ENCODE measurements at regions not wholly inside any gene's neighbourhood (a gene's known extent, or its start where the extent isn't known, plus 50 kb on each side); places are given as distances from the start of the nearest gene placed in this dataset.

DNA sequence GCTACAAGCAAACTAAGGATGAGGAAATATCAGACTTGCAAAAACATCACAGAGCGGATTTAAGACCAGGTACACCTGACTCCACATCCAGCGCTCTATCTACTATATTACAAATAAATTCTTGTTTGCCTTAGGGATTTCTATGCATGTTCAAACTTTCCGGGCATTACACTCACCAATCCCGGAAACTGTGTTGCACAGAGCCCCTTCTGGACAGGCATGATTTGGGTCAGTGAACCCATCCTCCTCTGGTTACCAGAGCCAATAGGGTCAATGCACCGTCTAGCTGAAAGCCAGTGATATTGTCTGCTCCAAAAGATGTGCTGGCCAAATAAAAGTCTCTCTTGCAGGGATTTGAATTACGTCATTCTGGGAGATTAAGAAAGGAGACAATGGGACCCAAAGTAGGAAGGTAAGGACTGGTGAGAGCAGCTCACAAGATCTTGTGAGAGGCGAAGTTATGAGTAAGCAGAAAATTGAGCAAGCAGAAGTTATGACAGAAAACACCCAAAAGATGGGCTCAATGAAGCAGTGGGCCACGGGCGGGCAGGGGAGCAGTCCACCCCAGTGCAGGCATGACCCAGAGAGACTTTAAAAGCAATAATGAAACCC, 155.8 kb upstream of the RAI14 start:
- in situ Hi-C loops (cut with HindIII; ENCODE audit: low sequenced_read_pairs) = no loop called here

DNA sequence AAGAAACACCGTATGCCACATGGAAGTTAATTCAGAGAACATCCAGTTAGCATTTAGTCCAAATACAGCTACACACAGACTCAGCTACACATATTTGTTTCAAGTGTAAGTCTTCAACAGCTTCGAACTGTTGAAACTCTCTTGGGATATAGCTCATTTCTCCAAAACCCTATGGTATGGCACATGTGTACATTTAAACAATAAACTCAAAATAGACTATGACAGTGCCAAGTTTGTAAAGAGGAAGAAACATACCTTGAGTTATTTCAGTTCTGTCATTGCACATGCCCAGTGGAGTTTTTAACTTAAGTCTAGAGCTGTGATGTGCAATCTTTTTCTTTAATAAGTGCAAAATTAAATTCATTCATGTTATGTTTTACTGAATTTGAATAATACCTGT, 155.1 kb upstream of the RAI14 start:
- in situ Hi-C loops (cut with HindIII; ENCODE audit: low sequenced_read_pairs) = no loop called here

DNA sequence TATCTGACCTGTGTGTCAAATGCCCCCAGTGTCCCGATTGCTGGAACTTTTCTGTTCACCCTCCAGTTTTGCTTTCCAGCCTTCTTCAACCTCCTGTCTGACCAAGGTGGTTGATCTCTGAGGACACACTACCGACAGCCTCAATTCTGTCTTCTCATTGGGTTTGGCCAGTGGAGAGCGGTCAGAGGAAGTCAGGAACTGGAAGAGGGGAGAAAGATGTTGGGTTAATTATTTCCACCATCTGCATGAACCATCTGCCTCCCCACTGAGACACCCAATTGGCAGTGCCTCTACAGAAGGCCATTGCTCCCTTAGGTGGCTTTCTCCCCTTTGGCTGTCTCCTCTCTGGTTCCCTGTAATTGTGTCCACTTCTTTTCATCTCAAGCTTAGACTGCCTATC, 154.3 kb upstream of the RAI14 start:
- in situ Hi-C loops (cut with HindIII; ENCODE audit: low sequenced_read_pairs) = no loop called here

DNA sequence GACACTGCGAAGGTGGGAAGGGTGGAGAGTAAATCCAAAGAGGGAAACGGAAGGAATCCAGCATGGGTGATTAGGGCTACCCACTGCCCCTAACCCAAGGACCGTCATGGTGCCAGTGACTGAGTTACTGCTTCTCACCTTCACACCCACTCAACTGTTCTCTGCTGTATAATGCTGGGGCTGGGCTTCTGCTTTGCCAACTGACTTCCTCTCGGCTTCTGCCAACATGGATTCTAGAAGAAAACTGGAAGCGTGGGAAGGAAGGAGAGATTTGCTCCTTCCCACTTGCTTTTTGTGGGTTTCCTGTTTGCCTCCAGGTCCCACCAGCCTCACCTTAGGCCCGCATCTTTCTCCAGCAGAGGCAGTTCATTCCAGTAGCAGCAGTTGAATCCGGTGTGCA, 153.5 kb upstream of the RAI14 start:
- in situ Hi-C loops (cut with HindIII; ENCODE audit: low sequenced_read_pairs) = no loop called here

DNA sequence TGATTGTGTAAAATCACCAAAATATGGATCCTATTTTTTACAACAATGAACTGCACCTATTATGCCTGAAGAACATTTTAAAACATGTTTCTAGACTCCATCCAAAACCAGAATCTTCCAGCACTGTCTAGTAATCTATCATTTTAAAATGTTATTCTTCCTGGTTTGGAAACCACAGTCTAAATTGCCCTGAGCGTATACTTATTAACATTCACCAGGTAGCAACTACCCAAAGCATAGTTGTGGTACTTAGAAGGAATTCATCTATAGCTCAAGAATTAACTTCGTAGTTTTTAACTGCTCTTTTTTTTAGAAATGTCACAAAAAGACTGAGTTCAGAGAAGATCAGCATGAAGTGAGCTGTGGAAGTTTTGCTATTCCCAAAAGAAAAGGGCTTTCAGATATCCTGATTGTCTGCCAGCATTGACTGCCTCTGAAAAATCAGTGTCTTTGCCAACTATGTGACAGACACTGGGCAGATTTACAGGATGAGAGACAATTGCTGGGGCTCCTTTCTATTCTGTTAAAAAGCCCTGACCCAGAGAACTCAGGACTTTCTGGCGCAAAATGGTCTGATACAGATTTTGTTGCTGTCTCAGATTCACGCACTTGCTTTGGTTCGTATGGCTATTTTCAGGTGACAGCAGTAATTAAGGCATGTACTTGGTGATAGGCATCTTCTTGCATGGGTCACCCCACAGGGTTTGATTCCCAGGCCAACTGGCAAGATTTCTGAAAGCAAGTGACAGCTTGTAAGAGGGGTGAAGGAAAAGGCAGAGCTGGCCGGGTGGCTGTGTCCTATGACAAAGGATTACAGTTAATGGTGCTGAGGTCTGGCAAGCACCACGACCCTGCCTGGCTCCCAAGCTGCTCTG, 152.5 kb upstream of the RAI14 start:
- in situ Hi-C loops (cut with HindIII; ENCODE audit: low sequenced_read_pairs) = no loop called here

DNA sequence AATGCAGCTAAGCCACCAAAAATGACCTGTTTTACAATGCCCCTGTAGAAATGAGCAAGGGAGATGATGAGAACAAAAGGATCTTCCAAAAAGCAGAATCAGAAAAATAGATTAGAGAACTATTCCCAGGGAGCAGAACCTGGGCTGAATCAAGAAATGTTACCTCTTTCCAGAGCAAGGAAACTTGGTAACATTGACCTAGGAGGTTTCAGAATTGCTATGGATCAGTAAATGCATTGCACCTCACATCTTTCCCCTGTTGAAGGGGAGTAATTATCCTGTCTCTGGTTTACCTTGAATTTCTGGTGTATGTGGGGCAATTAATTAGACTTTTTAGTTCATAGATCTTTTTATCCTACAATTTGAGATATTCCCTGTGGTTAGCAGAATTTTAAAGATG, 151.2 kb upstream of the RAI14 start:
- in situ Hi-C loops (cut with HindIII; ENCODE audit: low sequenced_read_pairs) = no loop called here

DNA sequence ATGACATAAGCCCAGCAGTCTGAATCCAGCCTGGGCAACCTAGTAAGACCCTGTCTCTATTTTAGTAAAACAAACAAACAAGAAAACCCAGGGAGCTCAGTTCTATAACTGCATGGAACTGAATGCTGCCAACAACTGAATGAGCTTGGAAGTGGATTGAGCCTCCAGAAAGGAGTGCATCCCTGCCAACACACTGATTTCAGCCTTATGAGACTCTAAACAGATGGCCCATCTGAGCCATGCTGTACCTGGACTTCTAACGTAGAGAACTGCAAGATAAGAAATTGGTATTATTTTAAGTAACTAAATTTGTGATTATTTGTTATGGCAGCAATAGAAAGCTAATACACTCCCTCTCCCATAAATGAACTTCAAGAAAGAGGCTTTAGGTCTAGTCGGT, 150.4 kb upstream of the RAI14 start:
- in situ Hi-C loops (cut with HindIII; ENCODE audit: low sequenced_read_pairs) = no loop called here

DNA sequence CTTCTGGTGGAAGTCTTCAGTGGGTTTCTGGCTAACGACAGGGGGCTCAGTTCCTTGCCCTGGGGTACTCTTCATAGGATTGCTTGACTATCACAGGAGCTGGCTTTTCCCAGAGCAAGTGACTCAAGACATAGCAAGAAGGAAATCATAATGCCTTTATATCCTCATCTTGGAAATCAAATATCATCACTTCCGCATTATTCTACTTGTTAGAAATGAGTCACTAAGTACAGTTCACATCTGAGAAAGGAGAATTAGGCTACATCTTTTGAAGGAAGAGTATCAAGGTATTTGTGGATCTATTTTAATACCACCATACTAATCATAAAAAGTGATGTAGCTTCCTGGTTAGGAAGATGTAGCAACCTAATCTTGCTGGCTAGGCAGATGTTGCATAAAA, 148.2 kb upstream of the RAI14 start:
- in situ Hi-C loops (cut with HindIII; ENCODE audit: low sequenced_read_pairs) = no loop called here

DNA sequence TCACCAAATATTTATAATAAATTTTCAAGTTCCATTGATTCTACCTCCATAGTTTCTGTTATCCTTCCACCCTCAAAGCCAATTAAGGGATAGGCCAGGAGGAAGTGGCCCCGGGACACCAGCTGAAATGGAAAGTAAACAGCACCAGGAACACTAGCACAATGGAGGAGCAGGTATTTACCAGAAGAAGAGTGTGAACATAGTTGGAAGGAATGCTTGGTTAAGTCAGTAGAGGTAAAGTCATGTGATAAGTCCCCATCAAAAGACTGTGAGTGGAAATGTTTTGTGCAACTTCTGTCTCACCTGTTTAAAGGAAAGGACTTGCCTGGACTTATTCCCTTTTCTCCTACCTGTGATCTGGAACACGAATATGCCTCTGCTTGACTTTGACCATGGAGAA, 146.7 kb upstream of the RAI14 start:
- in situ Hi-C loops (cut with HindIII; ENCODE audit: low sequenced_read_pairs) = no loop called here

DNA sequence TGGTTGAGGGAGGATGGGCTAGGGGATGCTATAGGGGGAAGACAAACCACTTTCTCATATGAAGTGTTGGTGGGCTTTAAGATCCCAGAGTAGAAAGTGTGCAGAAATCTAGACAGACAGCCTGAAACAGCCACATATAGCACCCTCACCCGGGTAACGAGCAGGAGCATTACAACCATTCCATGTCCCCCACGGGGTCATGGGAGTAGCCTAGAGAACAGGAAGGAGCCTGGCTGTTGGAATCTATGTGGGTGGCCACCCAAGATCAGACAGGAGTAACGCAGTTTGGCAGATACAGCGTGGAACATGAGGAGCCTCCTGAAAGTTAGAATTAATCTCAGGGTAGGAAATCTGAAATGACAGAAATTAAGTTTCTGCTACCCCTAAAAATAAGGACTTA, 146.1 kb upstream of the RAI14 start:
- in situ Hi-C loops (cut with HindIII; ENCODE audit: low sequenced_read_pairs) = no loop called here

DNA sequence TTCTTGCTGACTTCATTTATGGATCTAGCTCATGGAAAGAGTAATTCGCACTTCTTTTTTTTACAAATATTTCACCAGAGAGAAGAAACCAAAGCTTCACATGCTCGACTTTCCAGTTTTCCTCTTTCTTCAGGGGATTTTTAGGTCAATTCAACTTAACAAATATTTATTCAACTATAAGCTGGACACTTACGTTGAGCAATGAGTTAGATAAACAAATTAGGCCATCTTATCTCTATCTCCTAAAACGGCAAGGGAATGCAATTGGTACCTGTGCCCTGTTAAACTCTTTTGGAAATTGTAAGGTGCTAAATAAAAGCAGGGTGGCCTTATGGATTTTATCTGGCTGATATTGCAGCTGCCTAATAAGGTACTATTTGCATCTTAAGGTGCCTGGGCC, 145.1 kb upstream of the RAI14 start:
- in situ Hi-C loops (cut with HindIII; ENCODE audit: low sequenced_read_pairs) = no loop called here

DNA sequence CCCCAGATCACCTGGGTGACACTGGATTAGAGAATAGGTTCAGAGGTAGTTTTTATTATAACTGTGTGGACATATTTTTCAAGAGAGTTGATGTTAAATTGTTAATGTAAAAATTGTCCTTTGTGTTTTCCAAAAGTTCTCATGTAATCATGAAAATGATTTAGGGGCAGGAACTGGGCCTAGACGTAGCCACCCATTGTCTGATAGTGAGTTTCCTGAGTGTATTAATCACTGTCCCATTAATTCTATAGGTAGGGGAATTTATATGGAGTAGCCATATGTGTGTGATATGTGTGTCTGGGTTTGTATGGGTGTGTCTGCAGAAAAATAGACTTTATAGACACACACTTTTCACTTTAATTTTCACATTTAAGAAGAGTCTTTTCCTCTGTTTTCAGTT, 144.6 kb upstream of the RAI14 start:
- in situ Hi-C loops (cut with HindIII; ENCODE audit: low sequenced_read_pairs) = no loop called here

DNA sequence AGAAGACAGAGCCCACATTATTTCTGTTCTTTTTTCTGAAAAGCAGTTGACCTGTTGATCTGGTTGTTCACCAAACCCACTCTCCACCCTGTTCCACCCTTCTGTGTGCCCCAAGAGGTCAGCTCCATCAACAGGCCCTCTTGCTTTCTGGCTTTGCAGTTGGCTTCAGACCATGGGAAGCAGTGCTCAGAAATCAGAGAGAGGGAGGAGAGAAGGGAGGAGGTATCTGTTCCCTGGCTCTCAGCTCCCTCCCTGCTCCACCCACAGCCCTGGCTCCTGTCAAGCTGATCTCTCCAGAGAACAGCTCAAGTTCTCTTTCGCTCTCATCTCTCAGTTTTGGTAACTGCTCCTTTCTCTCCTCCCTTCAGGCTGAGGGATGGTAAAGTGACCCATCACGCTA, 144.2 kb upstream of the RAI14 start:
- in situ Hi-C loops (cut with HindIII; ENCODE audit: low sequenced_read_pairs) = no loop called here

DNA sequence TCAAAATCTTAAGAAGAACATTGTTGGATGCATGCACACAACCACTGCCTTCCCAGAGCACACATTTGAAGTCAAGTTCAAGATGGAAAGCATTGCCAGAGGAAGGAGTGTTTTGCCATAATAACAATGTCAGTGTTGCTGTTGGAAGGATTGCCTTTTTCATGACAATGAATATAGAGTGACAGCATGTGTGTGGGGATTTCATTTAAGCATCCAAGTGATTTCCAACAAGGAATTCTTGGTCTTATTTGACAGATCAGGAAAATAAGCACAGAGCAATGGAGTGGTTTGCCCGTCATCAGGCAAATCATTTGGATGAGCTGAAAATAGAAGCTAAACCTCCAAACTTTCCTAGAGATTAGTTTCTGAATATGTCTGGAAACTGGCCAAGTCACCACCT, 140.0 kb upstream of the RAI14 start:
- in situ Hi-C loops (cut with HindIII; ENCODE audit: low sequenced_read_pairs) = no loop called here

DNA sequence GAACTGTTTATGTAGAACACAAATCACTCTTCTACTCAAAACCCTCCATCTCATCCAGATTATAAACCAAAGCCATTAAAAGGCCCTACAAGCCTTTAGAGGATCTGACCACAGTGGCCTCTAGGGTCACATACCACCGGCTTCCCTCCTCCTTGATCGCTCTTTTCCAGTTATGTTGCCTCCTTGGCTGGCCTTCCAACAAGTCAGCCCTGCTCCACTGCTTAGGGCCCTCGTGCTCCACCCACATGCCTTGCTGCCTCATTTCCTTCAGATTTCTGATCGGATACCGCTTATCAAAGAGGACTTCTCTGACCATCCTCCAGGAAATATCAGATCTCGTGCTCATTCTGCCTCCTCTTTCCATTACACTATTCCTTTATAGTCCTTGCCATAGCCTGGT, 139.4 kb upstream of the RAI14 start:
- in situ Hi-C loops (cut with HindIII; ENCODE audit: low sequenced_read_pairs) = no loop called here

DNA sequence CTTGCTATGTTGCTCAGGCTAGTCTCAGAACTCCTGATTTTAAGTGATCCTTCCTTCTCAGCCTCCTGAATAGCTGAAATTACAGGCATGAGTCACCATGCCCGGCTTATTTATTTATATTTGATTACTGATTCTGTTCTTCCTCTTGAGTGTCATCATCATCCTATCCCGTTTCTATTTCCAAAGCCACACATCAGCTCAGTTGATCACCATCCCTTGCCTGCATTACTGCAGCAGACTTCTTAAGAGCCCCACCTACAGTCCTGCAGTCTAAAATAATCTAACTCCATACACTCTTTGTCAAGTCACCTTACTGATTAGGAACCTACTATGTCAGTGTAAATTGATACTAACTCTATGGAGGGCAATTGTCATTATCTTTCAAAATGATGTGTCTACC, 138.9 kb upstream of the RAI14 start:
- in situ Hi-C loops (cut with HindIII; ENCODE audit: low sequenced_read_pairs) = no loop called here

DNA sequence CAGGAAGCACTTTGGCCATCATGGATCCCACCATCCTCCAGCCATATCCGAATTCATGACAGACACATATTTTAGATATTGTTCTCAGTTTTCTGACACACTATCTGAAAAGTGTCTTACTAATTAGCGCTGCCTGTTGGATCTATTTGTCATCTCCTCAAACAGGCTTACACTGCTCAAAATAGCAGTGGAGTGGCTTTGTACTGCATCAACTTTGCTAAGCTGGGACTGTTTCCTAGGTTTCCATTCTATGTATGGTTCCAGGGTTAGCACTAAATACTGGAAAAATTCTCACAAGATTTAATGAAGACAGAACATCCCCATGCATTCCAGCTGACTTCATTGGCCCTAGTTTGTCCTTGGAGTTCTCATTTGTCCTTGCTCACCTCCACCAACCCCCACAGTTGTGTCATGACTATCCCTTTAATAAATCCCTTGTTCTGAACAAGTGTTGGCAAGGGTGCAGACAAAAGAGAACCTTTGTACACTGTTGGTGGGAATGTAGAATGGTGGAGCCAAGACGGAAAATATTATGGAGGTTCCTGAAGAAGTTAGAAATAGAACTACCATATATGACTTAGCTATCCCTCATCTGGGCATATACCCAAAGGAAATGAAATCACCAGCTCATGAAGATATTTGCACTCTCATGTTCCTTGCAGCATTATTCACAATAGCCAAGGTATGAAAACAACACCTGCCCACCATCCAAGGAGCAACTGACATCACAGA, 136.5 kb upstream of the RAI14 start:
- in situ Hi-C loops (cut with HindIII; ENCODE audit: low sequenced_read_pairs) = loop anchor here (5.0 to 10.0 kb wide), 2 partner anchors 37 to 85 kb away; no protein-coding TSS in a partner anchor

DNA sequence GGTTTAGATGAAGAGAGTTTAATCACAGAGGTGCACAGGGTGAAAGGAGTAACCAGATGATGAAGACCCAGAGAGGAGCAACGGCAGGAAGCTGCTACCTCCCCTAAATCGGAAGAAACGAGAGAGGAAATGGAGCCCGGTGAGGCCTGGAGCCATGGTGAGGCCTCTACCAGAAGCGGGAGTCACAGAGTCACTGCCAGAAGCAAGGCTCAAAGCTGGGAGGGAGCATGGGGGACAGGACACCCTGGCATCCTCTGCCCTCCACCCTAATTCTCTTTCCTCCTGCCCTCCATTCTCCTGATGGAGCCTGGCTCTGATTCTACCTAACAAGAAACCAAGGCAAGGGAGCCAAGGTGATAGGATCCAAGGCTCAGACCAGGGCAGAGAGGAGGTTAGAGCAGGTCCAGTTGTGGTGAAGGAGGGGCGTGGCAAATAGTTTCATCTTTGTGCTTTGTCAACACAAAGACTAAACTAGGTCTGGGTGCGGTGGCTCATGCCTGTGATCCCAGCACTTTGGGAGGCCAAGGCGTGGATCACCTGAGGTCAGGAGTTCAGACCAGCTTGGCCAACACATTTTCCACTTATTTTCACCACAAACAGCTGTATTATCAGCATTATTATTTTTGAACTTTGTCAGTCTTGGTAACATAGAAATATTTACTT, 134.4 kb upstream of the RAI14 start:
- in situ Hi-C loops (cut with HindIII; ENCODE audit: low sequenced_read_pairs) = loop anchor here (5.0 to 10.0 kb wide), 2 partner anchors 39 to 83 kb away; no protein-coding TSS in a partner anchor

DNA sequence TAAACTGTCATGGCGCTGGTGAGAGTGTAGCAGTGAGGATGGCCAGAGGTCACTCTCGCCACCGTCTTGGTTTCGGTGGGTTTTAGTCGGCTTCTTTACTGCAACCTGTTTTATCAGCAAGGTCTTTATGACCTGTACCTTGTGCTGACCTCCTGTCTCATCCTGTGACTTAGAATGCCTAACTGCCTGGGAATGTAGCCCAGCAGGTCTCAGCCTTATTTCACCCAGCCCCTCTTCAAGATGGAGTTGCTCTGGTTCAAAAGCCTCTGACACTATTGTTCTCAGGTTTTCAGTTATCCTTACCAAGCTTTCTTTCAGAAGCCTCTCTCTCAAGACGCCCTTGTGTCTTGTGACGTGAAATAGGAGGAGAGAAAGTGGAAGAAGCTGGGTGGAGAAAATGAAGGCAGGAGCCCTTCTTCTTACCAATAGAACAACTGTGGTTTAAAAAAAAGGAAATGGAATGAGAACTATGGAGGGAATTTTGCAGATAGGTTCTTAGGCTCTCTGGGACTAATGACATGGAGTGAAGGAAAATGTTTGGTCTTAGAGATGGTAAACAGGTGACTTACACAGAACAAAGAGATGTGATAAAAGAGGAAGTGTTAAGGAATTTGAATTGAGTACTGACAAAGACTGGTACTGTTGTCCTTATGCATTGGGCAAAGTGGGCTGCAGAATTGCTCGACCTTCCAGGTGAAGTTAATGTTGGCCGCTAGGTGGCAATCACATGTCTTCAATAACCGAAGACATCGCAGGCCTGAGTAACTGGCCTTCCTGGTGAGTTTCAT, 133.3 kb upstream of the RAI14 start:
- in situ Hi-C loops (cut with HindIII; ENCODE audit: low sequenced_read_pairs) = loop anchor here (5.0 to 10.0 kb wide), 2 partner anchors 40 to 82 kb away; no protein-coding TSS in a partner anchor

DNA sequence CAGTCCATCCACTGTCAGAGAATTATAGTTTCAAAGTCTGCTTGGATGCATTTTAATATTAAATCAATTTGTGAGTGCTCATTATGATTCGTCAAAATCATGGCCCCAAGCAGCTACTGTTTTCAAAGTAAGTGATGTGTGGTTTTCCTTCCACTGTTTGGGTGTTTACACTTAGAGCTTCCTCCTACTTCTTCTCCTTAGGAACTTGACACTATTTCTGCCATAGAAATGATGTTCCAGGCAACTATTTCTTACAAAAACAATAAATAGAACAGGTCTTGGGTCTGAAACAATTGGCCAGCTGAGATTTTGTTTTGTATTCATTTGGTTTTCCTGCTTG, 132.8 kb upstream of the RAI14 start:
- in situ Hi-C loops (cut with HindIII; ENCODE audit: low sequenced_read_pairs) = loop anchor here (5.0 to 10.0 kb wide), 2 partner anchors 41 to 81 kb away; no protein-coding TSS in a partner anchor

Data from endothelial cell of hepatic sinusoid (primary cell).